G401 (cell line): ENCODE measurements at regions not wholly inside any gene's neighbourhood (a gene's known extent, or its start where the extent isn't known, plus 50 kb on each side); places are given as distances from the start of the nearest gene placed in this dataset.
A peak's percentile ranks its signal among the peaks of the same experiment; 100 is the strongest.
"Not testable (repeated sequence)": the region's sequence is repeated elsewhere in the genome, so short reads cannot be mapped to it uniquely, and the experiment has no call there.

ENCODE experiments used
- DNase-seq: peaks from one replicate; pipeline ENCODE4 v3.0.0-alpha.2; 2015; ENCODE audit warnings: low spot score
- in situ Hi-C: cut with HindIII; loops from 2 replicates; pipeline ENCODE4 v1.10.0; 2016; ENCODE audit warnings: low sequenced_read_pairs, mixed read lengths

GRCh38 chr7:106713452-106713851 lies 52.5 kb upstream of the CCDC71L start:
- in situ Hi-C loops, DNase-seq: not testable (repeated sequence)

GRCh38 chr7:106714590-106715442 lies 53.9 kb upstream of the CCDC71L start:
- DNase-seq, in situ Hi-C loops: not testable (repeated sequence)

GRCh38 chr7:106715730-106716129 lies 54.8 kb upstream of the CCDC71L start:
- DNase-seq = no peak
- in situ Hi-C loops = no loop called here

- in situ Hi-C loops = no loop called here
- peak; percentile 2 for DNase-seq
Measured at GRCh38 chr7:106717254-106717954, 56.4 kb upstream of the CCDC71L start.

- in situ Hi-C loops = no loop called here
- peak; percentile 22 for DNase-seq
Measured at GRCh38 chr7:106717955-106718871, 57.3 kb upstream of the CCDC71L start.

GRCh38 chr7:106720641-106721040 lies 59.7 kb upstream of the CCDC71L start:
- in situ Hi-C loops = no loop called here
- no peak for DNase-seq

- in situ Hi-C loops = no loop called here
- DNase-seq = no peak
Measured at GRCh38 chr7:106721816-106722785, 61.1 kb upstream of the CCDC71L start.

GRCh38 chr7:106723398-106723797 lies 62.4 kb upstream of the CCDC71L start:
- in situ Hi-C loops = no loop called here
- no peak for DNase-seq

- DNase-seq = no peak
- in situ Hi-C loops = no loop called here
Measured at GRCh38 chr7:106729720-106730385, 68.9 kb upstream of the CCDC71L start.

GRCh38 chr7:106731187-106731586 lies 70.2 kb upstream of the CCDC71L start:
- no peak for DNase-seq
- in situ Hi-C loops = no loop called here

- in situ Hi-C loops = no loop called here
- DNase-seq = no peak
Measured at GRCh38 chr7:106731646-106732444, 70.9 kb upstream of the CCDC71L start.

GRCh38 chr7:106735637-106736036 lies 74.7 kb upstream of the CCDC71L start:
- DNase-seq = no peak
- in situ Hi-C loops = no loop called here

GRCh38 chr7:106736123-106736507 lies 75.2 kb upstream of the CCDC71L start:
- DNase-seq = no peak
- in situ Hi-C loops = no loop called here

GRCh38 chr7:106736508-106737201 lies 75.7 kb upstream of the CCDC71L start:
- in situ Hi-C loops = no loop called here
- peak; percentile 37 for DNase-seq

GRCh38 chr7:106737202-106737562 lies 76.2 kb upstream of the CCDC71L start:
- DNase-seq = no peak
- in situ Hi-C loops = no loop called here

GRCh38 chr7:106740806-106741205 lies 79.8 kb upstream of the CCDC71L start:
- in situ Hi-C loops = no loop called here

More at GRCh38 chr7:106740806-106741205, 79.8 kb upstream of the CCDC71L start:
- no peak for DNase-seq
